ENCODE measurements at regions not wholly inside any gene's neighbourhood (a gene's known extent, or its start where the extent isn't known, plus 50 kb on each side); places are given as distances from the start of the nearest gene placed in this dataset.

DNA sequence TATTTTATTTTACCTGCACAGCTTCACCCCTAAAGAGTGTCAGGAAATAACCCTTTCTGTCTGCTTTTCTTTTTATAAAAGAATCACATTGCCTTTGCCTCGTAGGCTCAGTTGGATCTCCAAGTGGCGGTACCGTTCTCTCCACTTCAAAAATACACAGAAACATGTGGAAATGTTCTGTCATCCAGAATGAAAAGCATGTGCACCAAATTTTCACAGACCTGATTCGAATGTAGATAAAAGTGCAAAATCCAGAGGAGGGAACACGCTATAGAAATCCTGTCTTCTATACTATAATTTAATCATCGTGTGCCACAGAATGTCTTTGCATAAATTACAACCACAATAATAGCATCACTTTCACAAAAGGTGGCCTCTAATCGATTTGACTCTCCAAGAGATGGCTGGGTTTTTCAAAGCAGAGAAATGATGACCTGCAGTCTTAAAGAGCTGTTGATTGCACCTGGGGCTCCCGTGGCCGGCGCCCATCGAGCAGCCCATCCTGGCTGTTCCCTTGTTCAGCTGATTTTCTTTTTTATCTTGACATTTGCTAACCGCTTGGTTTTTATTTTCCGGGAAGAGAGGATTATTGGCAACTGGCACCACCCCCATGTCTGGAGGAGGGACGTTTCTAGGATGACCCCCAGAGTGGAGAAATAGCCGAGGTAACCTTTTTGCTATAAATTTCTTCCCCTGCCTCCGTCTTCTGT lies 290.2 kb downstream of the SOX11 start:
- H3K4me2 ChIP-seq (ENCODE audit: low read length) = no peak overlapping the region
- H2AFZ ChIP-seq (ENCODE audit: low read length) = no peak overlapping the region
- ChIA-PET CTCF (no interaction called here), POLR2A (ENCODE audit: unreplicated experiment) (no interaction called here)
- ATAC-seq (no peak), DNase-seq (no peak)
- H3K4me1 ChIP-seq (ENCODE audit: insufficient read depth, low read length) = no peaks in the 10 kb centered on the region
- H3K36me3 ChIP-seq (ENCODE audit: low read depth, low read length) = no peaks in the 10 kb centered on the region
- intact Hi-C loops (cut with micrococcal nuclease) = no loop called here
- H3K79me2 ChIP-seq (ENCODE audit: low read length) = no peaks in the 10 kb centered on the region
- no peaks in the 10 kb centered on the region for H3K9me3 ChIP-seq (ENCODE audit: low read length)
- no peak overlapping the region for H3K4me3 ChIP-seq (ENCODE audit: low read length)
- TF ChIP-seq EZH2phosphoT487 (IDR thresholded peaks at IDR 0.05; ENCODE audit: borderline replicate concordance, low read length) = no peak
- TF ChIP-seq CTCF (conservative IDR thresholded peaks at IDR 0.05; ENCODE audit: low read depth, low read length) = no peak
- no peak for TF ChIP-seq EZH2 (IDR thresholded peaks at IDR 0.05; ENCODE audit: low read length, unreplicated experiment)
- H3K27me3 ChIP-seq (ENCODE audit: low read length) = peaks cover 11% of the 10 kb centered on the region; the same call in 1 of the 2 replicates
- H3K27ac ChIP-seq (ENCODE audit: low read length) = no peak overlapping the region
- no peak overlapping the region for H3K9ac ChIP-seq (ENCODE audit: low read length)
- no TSS peak for BruUV-seq (replicated peaks)
- H3K9me2 ChIP-seq (replicated peaks; ENCODE audit: low read length) = no peaks in the 10 kb centered on the region
- H4K20me1 ChIP-seq (ENCODE audit: low read length) = no peaks in the 10 kb centered on the region
- H3F3A ChIP-seq (ENCODE audit: low read length, unreplicated experiment) = no peaks in the 10 kb centered on the region

DNA sequence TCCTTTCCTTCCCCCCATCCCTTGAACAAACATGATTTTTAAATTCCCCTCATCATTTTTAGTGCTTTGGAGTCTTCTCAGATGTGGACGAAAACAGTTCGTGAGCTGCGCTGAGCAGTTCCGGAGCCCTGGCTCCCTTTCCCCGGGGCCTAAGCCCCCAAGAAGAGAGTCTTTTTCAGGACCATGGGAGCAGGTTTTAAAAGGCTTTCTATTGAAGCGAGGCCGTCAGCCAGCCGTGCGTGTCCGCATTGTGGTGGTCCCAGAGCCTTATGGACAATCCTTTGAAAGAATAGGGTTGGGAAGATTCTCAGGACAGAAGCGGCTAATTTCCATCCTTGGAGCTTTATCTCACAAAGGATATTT lies 290.7 kb downstream of the SOX11 start:
- Histone ChIP-seq H3K9ac (ENCODE audit: low read length) (no peak overlapping the region), H3K4me3 (ENCODE audit: low read length) (no peak overlapping the region), H3K9me3 (ENCODE audit: low read length) (no peaks in the 10 kb centered on the region), H3K27me3 (ENCODE audit: low read length) (peaks cover 11% of the 10 kb centered on the region; the same call in 1 of the 2 replicates), H3K9me2 (replicated peaks; ENCODE audit: low read length) (no peaks in the 10 kb centered on the region), H3K27ac (ENCODE audit: low read length) (no peak overlapping the region), H4K20me1 (ENCODE audit: low read length) (no peaks in the 10 kb centered on the region), H3K4me2 (ENCODE audit: low read length) (no peak overlapping the region), H2AFZ (ENCODE audit: low read length) (no peak overlapping the region), H3F3A (ENCODE audit: low read length, unreplicated experiment) (no peaks in the 10 kb centered on the region), H3K4me1 (ENCODE audit: insufficient read depth, low read length) (no peaks in the 10 kb centered on the region), H3K36me3 (ENCODE audit: low read depth, low read length) (no peaks in the 10 kb centered on the region), H3K79me2 (ENCODE audit: low read length) (no peaks in the 10 kb centered on the region)
- CTCF ChIA-PET = no interaction called here
- no peak for ATAC-seq
- DNase-seq = no peak
- POLR2A ChIA-PET (ENCODE audit: unreplicated experiment) = no interaction called here
- BruUV-seq (replicated peaks) = no TSS peak
- intact Hi-C loops (cut with micrococcal nuclease) = no loop called here
- TF ChIP-seq EZH2phosphoT487 (IDR thresholded peaks at IDR 0.05; ENCODE audit: borderline replicate concordance, low read length) (no peak), CTCF (conservative IDR thresholded peaks at IDR 0.05; ENCODE audit: low read depth, low read length) (no peak), EZH2 (IDR thresholded peaks at IDR 0.05; ENCODE audit: low read length, unreplicated experiment) (no peak)

- Histone ChIP-seq H3K79me2 (ENCODE audit: low read length) (no peaks in the 10 kb centered on the region), H4K20me1 (ENCODE audit: low read length) (no peaks in the 10 kb centered on the region), H3K36me3 (ENCODE audit: low read depth, low read length) (no peaks in the 10 kb centered on the region), H3K9me3 (ENCODE audit: low read length) (no peaks in the 10 kb centered on the region), H3K9me2 (replicated peaks; ENCODE audit: low read length) (no peaks in the 10 kb centered on the region), H3K27me3 (ENCODE audit: low read length) (peaks cover 11% of the 10 kb centered on the region; the same call in 1 of the 2 replicates), H3K4me1 (ENCODE audit: insufficient read depth, low read length) (no peaks in the 10 kb centered on the region), H3F3A (ENCODE audit: low read length, unreplicated experiment) (no peaks in the 10 kb centered on the region), H2AFZ (ENCODE audit: low read length) (no peak overlapping the region), H3K27ac (ENCODE audit: low read length) (no peak overlapping the region), H3K9ac (ENCODE audit: low read length) (no peak overlapping the region), H3K4me2 (ENCODE audit: low read length) (no peak overlapping the region), H3K4me3 (ENCODE audit: low read length) (no peak overlapping the region)
- no peak for ATAC-seq
- TF ChIP-seq CTCF (conservative IDR thresholded peaks at IDR 0.05; ENCODE audit: low read depth, low read length) (no peak), EZH2phosphoT487 (IDR thresholded peaks at IDR 0.05; ENCODE audit: borderline replicate concordance, low read length) (no peak), EZH2 (IDR thresholded peaks at IDR 0.05; ENCODE audit: low read length, unreplicated experiment) (no peak)
- ChIA-PET CTCF (no interaction called here), POLR2A (ENCODE audit: unreplicated experiment) (no interaction called here)
- DNase-seq = no peak
- BruUV-seq (replicated peaks) = no TSS peak
- intact Hi-C loops (cut with micrococcal nuclease) = no loop called here
Observed at GRCh38 chr2:5983511-5984272, 291.5 kb downstream of the SOX11 start.
